GM12892 (cell line): ENCODE measurements at regions not wholly inside any gene's neighbourhood (a gene's known extent, or its start where the extent isn't known, plus 50 kb on each side); places are given as distances from the start of the nearest gene placed in this dataset.

Experiments
- DNase-seq: peaks from one replicate; pipeline ENCODE4 v3.0.0; 2011; ENCODE audit not compliant: insufficient read length
- FAIRE-seq: peaks from 2 replicates; lab custom pipeline; 2011; peaks lifted over from hg19 to GRCh38; lab: Jason Lieb, UNC
- POLR2A ChIP-seq: IDR thresholded peaks from 2 replicates; pipeline ENCODE4 v1.6.1; 2011; ENCODE audit warnings: low read depth, low read length, control low read depth
- POLR2AphosphoS5 ChIP-seq: IDR thresholded peaks from 2 replicates; pipeline ENCODE4 v1.6.1; 2011; ENCODE audit warnings: low read depth, low read length, control low read depth
- TAF1 ChIP-seq: IDR thresholded peaks from 2 replicates; pipeline ENCODE4 v1.6.1; 2011; ENCODE audit warnings: low read depth, mild to moderate bottlenecking, control low read depth, low read length, borderline replicate concordance

DNA sequence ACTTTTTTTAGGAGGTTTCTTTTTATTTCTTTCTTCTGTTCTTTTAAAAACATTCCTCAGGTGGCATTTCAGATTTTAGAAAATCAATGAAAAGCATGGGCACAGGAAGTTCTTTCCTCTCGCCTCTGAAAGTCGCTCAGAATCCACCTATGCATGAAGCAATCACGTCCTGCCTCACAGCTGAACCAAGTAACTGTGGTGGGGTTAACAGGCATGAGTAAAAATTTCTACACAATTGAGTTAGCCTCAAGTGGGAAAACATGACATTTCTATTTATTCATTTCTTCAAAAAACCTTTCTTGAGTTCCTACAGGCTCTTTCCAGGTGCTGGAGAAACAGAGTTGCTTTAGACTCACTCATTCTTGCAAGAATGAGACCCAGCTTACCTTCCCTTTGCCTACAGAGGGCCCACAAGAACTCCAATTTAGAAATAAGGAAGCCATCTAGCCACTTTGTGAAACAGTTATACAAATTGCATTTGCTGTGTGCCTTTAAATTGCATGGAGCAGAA is 508.9 kb upstream of the PKN2 start:
- DNase-seq: no peak
- FAIRE-seq: no peak
- TF ChIP-seq POLR2A: no peak
- no peak for TF ChIP-seq POLR2AphosphoS5
- no peak for TF ChIP-seq TAF1

DNA sequence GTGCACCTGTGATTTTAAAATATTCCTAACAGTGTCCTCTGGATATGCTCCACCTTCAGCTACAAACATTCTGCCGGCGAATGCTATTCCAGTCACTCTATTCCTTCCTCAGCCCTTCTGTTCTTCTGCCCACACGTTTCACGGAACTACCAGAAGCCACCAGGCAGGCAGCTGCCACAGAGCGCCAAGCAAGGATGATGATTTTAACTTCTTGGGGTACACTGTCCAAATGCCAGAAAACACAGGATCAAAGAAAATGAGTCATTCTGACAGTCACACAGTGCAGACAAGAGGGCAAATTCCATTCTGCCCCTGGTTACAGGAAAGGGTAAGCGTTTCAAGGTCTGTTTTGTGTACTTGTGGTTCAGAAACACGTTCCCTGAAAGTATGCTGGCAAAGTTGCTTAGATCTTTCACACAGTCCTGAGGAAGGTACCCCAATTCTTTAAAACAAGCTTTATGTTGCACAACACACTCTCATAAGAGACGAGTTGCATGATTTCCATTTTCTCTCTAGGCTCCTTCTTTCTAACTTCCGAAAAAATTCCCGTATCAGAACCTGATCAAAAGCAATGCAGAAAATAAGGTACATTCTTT is 508.3 kb upstream of the PKN2 start:
- no peak for DNase-seq
- no peak for FAIRE-seq
- TF ChIP-seq POLR2AphosphoS5: no peak
- TF ChIP-seq TAF1: no peak
- TF ChIP-seq POLR2A: no peak

DNA sequence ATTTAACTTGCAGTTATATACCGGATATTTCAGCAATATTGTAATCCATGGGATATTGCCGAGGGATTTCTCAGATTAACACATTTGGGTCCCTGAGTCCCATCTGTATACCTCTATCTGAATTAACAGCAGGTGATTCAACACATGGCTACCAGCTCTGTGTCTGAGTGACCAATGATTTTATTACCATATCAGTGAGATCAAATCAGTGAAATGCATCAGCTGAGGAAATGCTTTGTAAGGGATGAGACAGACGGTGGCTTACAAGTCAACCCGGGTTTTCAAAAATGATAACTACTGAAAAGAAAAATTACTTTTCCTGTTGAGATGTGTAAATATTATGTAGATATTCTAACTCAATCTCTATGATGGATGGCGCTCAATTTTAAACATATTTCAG is 504.1 kb upstream of the PKN2 start:
- DNase-seq (no peak), FAIRE-seq (no peak)
- TF ChIP-seq TAF1: no peak
- no peak for TF ChIP-seq POLR2A
- no peak for TF ChIP-seq POLR2AphosphoS5

DNA sequence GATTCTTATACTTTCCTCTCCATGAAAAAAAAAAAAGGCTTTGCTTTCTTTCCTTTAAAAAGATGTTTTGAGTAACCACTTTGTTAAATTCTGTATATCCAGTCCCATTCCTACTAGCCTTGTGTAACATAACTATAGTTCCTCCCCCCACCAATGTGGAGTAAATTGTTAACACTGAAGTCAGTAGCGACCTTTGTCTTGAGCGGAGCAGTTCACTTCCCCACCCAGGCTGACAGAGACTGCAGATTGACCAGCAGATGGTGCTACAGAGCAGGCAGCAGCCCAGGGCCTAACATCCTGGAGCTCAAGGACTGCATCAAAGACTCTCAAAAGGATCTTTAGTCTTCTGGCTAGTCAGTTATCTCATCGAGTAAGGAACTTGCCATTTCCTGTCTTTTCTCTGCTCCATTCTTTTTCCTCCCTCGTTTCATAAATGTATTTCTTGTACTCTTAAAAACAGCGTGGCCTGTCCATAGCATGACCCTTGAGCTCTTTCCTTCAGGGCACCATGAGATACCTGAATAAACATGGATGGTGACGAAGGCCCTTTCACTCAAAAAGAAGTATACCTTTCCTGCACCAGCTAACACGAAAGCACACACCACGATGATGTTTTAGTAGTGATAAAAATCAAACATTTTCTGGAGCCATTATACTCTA is 503.5 kb upstream of the PKN2 start:
- TF ChIP-seq POLR2AphosphoS5: no peak
- no peak for TF ChIP-seq POLR2A
- no peak for TF ChIP-seq TAF1
- DNase-seq: no peak
- peak; percentile 96 for FAIRE-seq

DNA sequence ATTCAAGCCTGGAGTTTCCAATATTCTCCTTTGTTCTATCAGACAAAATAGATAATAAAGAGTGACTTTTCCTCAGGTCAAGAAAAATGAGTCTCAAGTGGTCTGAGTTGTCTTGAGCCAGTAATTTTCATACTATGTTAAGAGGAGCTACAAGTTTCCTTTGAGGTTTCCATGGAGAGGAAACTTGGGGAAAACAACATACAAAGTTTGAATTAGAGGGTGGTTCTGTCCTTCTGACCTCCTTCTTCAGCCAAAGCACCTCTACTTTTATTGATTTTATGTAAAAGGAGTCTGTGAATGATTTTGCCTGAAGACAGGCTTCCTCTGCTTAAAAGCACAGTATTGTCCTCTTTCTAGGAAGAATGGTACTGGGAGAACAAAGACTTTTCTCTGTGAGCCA is 497.2 kb upstream of the PKN2 start:
- TF ChIP-seq TAF1: no peak
- no peak for TF ChIP-seq POLR2A
- no peak for FAIRE-seq
- DNase-seq: no peak

DNA sequence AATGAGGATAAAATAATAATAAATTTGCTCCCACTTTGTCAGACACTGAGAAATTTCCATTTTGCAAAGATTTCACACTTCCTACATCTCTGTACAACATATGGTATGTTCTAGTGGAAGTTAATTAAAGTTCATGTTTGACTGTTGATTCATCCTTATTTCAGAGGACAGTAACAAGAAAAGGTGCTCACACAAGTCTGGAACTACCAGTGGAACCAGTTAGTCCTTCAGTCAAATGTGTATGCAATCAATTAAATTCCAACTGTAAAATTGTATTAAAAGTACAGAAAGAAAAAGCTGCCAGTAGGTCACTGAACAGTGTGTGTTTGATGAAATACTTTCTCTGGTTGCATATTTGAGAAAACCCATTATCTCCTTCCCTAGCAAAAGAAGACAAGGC is 496.0 kb upstream of the PKN2 start:
- FAIRE-seq: no peak

DNA sequence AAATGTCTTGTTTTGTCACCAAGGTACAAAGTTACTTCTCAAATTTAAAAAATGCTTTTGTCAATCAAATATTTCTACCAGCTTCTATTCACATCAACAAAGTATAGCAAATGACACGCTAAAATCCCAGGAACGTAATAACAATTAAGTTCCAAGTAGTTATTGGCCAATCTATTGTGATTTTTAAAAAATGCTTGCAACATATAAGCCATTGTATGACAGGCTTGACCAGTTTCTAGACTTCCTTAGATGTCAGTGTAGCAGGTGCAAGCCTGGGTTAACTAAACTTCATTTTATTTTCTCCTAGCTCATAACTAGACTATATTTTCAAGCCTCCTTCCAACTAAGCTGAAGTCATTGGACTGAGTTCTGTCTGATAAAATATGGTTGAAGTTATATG is 494.5 kb upstream of the PKN2 start:
- DNase-seq (no peak), FAIRE-seq (no peak)
- TF ChIP-seq POLR2A (no peak), TAF1 (no peak), POLR2AphosphoS5 (no peak)

More for the DNA sequence above, 496.0 kb upstream of the PKN2 start:
- no peak for TF ChIP-seq TAF1
- no peak for TF ChIP-seq POLR2AphosphoS5
- no peak for TF ChIP-seq POLR2A
- no peak for DNase-seq

DNA sequence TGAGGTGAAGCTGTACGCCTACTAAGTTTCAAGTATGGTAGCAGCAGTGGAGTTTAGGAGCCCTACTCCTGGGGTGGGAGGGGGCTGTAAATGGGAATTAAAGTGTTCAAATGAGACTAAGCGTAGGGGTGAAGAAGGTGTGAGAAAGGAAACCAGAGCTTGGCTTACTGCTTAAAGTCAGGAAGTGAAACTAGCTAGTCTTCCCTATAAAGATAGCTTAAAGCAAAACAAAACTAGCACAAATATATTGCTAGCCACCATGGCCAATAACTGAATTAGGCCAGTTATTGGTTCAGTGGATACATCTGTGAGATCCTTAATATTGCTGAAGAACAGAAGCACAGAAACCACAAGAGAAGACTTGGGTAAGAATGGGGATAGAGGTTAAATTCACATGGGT is 492.2 kb upstream of the PKN2 start:
- no peak for TF ChIP-seq POLR2AphosphoS5
- TF ChIP-seq POLR2A: no peak
- no peak for TF ChIP-seq TAF1
- DNase-seq (no peak), FAIRE-seq (no peak)

DNA sequence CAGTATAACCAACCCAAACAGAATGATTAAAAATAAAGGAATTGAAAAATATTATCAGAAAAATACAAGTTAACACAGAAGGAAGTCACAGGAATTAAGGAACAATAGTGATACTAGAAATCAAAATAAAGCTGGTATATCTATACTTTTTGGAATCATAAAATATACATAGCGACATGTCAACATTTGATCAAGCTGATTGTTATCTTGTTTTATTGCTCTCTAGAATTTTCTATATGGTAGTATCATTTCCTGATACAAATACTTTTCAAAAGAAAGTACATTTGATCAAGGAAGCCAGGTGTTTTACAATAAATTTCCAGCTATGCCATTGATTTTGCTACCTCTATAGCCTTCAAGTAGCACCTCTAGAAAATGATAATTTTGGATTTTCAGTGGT is 489.5 kb upstream of the PKN2 start:
- no peak for FAIRE-seq
- DNase-seq: no peak
- TF ChIP-seq TAF1 (no peak), POLR2A (no peak), POLR2AphosphoS5 (no peak)

DNA sequence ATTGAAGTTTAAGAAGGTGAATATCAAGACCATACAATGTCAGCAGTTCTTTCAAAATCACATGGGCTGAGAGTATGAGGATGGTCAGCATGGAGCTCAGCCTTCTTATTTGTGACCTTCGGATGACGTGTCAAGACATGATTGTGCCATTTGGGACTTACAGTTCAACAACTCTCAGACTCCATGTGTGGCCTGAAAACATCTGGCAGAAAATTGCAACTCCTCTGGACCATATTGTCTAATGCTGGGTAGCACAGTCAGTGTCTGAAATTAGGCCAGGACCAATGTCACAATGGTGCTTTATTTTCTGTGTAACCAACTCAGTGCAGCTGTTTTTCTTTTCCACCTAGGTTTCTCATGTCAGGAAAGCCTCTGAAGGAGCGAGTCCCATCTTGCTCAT is 483.5 kb upstream of the PKN2 start:
- DNase-seq (no peak), FAIRE-seq (no peak)

DNA sequence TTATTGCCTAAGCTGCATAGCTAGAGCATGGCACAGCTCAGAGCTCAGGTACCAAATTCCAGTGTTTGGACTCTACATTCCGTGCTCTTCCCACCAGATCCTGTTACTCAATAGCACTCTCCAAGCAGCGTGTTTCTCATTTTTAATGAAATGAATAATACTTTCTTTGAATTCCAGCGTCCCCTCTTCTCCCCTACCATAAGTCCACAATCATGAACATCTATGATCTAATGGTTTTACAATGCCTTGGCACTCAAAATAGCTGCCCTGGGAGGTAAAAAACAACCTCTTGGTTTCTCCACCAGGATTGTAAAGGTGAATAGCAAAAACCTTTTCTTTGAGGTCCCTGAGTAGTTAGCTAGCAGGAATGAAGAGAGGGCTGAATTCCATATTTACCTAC is 480.0 kb upstream of the PKN2 start:
- DNase-seq: no peak
- no peak for TF ChIP-seq POLR2AphosphoS5
- no peak for TF ChIP-seq POLR2A
- no peak for TF ChIP-seq TAF1
- FAIRE-seq: no peak

More for the DNA sequence above, 483.5 kb upstream of the PKN2 start:
- no peak for TF ChIP-seq POLR2A
- no peak for TF ChIP-seq TAF1
- no peak for TF ChIP-seq POLR2AphosphoS5

DNA sequence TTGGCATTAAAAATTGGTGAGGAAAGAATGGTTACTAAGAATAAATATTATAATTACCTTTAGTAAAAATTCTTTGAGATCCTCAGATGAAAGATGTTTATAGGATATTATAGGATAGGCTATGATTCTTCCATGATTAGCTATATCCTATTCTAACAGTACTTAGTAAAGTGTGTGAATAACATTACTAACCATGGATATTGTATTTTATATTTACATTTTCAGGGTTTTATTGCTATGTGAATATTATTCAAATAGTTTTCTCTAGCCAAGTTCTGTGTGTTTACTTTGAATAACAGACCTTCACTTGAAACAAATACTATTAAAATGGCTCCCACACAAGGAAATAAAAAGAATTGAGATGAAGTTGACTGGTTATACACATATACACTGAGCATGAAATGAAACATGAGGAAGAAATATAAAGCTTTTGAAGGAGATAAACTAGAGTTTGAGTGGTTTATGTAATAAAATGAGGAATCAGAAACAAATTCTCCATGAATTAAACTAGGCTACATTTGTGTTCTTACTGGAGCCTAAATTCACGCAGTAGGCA is 479.4 kb upstream of the PKN2 start:
- no peak for TF ChIP-seq TAF1
- TF ChIP-seq POLR2AphosphoS5: no peak
- no peak for TF ChIP-seq POLR2A
- DNase-seq: no peak
- no peak for FAIRE-seq
